SW 1271 (cell line): ENCODE measurements at regions not wholly inside any gene's neighbourhood (a gene's known extent, or its start where the extent isn't known, plus 50 kb on each side); places are given as distances from the start of the nearest gene placed in this dataset.
A peak's percentile ranks its signal among the peaks of the same experiment; 100 is the strongest.
"Not testable (repeated sequence)": the region's sequence is repeated elsewhere in the genome, so short reads cannot be mapped to it uniquely, and the experiment has no call there.

Source experiments
- DNase-seq, 2 experiments: peaks; one replicate each; lab custom pipeline; 2025; lab: John Stamatoyannopoulos, UW

DNA sequence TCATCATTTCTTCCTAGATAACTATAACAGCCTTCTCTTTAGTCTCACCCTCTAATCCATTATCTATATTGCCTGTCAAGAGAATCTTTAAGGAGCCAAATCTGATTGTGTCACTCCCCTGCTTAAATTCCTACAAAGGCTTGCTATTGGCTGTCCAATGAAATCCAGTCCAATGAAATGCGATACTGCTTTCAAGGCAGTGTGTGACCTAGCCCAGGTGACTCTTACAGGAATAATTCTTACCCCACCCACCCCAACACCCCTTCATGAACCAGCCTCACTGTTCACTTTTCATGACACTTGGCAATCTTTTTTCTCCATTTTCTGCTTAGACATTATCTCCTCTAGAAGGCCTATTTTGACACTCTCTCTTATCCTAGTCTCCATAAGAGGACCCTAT is 163.3 kb upstream of the MARCKS start:
- DNase-seq = no peak

DNA sequence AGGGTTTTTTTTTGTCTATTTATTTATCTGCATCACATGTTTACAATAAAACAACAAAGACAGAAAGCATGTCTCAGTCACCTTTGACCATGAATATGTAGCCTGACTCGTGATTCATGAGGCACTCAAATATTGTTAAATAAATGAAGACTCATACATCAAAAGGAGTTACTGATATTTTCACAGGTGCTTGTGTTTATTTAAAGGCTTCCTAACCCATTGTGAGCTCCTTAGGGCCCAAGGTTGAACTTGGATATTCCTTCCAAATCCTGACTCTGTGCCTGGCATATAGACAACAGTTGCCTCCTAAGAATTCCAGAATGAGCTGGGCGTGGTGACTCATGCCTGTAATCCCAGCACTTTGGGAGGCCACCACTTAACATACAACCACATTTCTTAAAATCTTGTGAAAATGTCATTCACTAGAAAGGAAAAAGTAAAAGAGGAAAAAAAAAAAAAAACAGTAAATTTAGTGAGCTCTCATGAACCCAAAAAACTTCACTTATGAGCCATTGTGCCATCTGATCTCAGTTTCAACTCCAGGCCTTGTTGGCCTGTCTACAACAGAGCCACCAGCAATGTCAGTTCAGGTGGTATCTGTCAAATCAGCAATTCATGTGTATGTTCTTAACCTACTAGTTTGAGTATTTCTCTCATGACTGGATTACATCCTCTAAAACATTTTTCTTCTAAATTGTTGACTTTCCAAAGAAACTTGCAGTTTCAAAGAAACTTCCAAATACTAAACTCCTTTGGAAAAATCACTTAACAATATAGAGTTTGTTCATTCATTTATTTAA is 162.7 kb upstream of the MARCKS start:
- DNase-seq = no peak

DNA sequence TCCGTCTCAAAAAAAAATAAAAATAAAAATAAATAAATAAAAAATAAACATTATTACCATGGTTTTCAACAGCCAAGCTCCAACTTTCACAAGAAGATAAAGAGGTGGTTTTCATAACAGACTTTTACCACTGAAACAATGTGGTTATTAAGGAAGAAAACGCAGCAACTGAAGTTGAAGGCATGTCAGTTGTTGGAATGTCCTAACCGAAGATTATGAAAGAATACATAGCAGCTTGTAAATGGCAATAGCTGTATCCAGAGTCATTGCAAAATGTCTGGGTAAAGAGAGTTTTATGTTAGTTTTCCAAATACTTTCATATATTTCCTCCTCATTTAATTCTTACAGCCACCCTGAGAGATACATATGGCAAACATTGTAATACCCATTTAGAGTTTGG is 161.6 kb upstream of the MARCKS start:
- DNase-seq = no peak

GRCh38 chr6:113696960-113697359 is 160.2 kb upstream of the MARCKS start:
- DNase-seq = no peak

- peak in 1 of 2 experiments; percentile 27 for DNase-seq
Measured at GRCh38 chr6:113697632-113698410, 159.3 kb upstream of the MARCKS start.

- no peak for DNase-seq
Measured at GRCh38 chr6:113699239-113699638, 157.9 kb upstream of the MARCKS start.

DNA sequence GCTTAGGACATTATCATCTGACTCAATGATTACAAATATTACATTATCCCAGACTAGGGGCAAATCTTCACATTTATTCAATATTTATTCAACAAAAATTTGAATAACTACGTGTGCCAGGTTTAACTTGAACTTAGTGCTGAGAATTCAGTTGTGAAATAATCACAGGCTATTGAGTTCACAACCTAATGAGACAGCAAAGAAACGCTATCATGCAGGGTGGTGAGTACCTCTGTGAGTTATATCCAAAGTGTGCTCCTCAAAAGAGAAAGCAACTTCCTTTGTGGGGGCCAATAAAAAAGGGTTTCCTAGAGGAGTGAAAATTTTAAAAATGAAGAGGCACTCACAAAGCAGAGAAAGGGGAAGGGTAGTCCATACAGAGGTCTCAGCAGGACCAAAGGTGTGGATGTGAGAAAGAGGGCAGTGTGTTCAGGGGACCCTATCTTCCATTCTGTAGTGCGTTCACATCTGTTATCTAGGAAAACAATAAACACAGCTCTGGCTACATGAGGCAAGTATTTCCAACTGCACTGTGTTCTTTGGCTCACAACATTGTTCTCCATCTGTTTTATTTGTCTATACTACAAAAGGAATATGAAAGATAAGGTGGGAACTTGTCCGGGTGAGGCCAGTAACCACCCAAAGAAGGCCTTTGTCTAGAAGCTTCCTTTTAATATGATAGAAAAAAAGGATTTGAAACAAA is 155.4 kb upstream of the MARCKS start:
- DNase-seq = no peak

- DNase-seq = no peak
Measured at GRCh38 chr6:113707194-113707593, 150.0 kb upstream of the MARCKS start.

DNA sequence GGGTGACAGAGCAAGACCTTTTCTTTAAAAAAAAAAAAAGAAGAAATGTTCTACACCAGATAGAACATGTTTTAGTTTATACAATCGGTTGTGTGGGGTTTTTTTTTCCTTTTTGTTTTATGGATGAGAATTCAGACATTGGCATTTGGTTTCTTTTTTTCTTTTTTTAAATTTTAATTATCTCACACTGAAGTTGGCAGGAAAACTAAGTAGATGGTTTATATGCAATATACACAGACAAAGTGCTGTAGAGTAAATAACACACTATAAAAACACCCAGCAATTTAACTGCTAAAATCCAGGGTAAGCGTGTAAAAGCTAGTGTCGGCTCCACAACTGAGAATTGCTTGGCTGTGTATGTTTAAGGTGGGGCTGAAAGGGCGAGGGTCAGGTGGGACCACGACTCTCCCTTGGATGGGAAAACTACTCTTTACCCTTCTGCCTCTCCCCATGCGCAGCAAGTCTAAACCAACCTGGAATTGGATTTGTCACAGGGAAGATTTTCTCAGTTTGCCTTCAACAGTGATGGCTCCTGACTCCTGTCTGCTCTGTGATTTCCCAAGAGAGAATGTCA is 147.1 kb upstream of the MARCKS start:
- no peak for DNase-seq

DNA sequence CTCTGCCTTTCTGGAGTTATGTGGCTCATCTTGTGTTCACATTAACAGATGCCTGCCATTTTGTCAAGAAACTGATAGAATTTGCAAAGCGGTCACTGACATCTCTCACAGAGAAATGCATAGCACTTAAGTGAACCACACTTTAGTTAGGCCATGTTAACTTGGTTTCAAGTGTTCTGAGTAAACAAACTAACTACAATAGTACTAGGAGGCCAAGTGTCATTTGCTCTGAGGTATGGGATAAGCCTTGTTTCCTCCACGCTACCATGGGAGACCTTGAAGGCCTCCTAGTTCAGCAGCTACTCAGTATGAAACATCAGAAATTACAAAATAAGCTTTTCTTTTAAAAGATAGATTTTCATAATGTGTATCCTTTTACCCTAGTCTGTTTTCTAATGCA is 143.5 kb upstream of the MARCKS start:
- no peak for DNase-seq

GRCh38 chr6:113718588-113718987 is 138.6 kb upstream of the MARCKS start:
- DNase-seq = no peak

- DNase-seq = no peak
Measured at GRCh38 chr6:113719064-113719463, 138.1 kb upstream of the MARCKS start.

- DNase-seq = no peak
Measured at GRCh38 chr6:113719545-113719944, 137.6 kb upstream of the MARCKS start.

GRCh38 chr6:113723182-113723581 is 134.0 kb upstream of the MARCKS start:
- no peak for DNase-seq

DNA sequence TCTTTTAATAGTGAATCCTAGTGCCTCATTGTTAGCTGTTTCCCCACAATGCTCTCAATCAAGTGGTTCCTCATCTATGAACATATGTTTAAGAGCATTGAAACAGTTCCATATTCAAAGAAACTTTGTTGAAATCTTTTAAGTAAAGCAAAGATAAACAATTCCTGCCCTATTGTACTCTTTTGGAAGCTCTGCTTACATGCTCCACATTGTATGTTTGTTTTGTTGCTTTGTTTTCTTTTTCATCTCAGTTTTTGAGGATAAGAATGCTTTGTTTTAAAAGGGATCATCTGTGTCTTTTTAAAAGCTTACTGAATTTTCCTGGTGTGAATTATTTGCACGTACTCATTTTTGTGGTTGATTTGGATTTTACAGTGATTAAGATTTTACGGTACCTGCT is 132.2 kb upstream of the MARCKS start:
- DNase-seq = not testable (repeated sequence)

GRCh38 chr6:113731541-113731940 is 125.6 kb upstream of the MARCKS start:
- DNase-seq = no peak

GRCh38 chr6:113732384-113732966 is 124.7 kb upstream of the MARCKS start:
- no peak for DNase-seq

DNA sequence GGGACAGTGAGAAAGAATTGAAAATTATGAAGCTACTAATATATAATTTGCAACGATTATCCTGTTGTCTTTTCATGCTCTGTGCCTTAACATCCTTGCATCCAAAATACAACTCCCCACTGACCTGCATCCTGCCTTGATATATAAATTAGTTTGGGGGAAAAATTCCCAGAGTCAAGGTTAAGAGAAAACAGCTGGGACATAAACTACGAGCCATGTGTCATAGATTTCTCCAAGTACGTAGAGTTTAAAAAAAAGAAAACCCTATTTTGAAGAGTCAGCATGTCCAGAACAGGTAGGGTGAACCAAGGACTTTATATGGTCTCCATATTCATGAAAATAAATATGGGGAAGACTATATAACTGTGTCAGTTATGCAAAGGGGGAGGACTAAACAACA is 123.8 kb upstream of the MARCKS start:
- DNase-seq = no peak

DNA sequence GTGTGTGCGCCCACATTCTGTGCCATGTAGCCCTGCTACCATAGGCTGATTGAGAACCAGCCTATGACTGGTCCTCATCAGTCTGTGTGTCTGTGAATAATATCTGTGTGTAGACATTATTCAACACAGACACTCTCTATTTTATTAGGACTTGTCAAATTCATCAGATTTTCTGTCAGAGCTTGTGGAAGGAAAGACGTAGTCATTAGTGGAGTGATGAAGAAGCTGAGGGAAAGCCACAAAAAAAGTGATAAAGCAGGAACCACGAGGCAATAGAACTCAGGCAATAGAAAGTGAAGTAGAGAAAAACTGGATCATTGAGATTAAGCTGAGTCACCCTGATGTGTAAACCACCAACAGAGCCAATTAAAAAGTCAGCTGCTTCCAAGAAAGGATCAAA is 122.2 kb upstream of the MARCKS start:
- DNase-seq = no peak

DNA sequence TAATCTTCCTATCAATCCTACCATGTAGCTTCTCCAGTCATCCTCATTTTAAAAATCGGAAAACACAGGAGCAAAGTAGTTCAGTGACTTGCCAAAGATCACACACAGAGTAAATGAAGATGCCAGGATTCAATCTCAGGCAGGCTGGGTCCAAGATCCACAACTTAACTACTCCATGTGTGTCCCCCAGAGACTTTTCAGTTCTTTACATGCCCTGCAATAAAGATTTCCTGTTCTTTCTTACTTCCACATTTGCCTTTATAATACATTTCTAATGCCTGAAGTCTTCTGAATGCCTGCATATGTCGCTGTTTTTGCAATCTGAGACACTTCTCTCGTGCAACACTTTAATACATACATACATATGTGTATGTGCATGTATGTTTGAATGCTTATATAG is 121.7 kb upstream of the MARCKS start:
- DNase-seq = no peak

DNA sequence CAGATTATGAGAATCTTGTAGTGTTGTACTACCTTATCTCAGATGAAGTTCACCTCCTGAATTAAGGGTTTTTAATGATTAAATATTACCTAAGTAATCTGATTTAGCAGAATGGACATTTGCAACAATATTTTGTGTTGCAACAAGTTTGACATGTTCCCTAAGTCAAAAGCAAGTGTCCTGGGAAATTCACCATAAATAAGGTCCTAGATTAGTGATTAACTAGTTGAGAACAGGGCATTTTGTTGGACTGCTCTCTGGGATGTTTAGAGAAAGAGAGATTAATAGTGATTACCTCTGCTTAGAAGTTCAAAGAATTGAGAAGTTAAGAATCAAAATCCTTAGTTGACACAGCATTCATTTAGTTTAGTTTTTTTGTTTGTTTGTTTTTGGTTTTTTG is 120.2 kb upstream of the MARCKS start:
- no peak for DNase-seq

- DNase-seq = no peak
Measured at GRCh38 chr6:113739041-113739655, 118.0 kb upstream of the MARCKS start.
